GF-D8 (cell line): ENCODE measurements at regions not wholly inside any gene's neighbourhood (a gene's known extent, or its start where the extent isn't known, plus 50 kb on each side); places are given as distances from the start of the nearest gene placed in this dataset.

Experiments
- DNase-seq: peaks from one replicate; lab custom pipeline; 2025; lab: John Stamatoyannopoulos, UW

- no peak for DNase-seq
Measured at GRCh38 chr11:112539741-112540140, 279.1 kb upstream of the PLET1 start.

GRCh38 chr11:112540261-112540660 lies 279.6 kb upstream of the PLET1 start:
- DNase-seq, result no peak

GRCh38 chr11:112541140-112542046 lies 280.7 kb upstream of the PLET1 start:
- DNase-seq, result no peak

DNA sequence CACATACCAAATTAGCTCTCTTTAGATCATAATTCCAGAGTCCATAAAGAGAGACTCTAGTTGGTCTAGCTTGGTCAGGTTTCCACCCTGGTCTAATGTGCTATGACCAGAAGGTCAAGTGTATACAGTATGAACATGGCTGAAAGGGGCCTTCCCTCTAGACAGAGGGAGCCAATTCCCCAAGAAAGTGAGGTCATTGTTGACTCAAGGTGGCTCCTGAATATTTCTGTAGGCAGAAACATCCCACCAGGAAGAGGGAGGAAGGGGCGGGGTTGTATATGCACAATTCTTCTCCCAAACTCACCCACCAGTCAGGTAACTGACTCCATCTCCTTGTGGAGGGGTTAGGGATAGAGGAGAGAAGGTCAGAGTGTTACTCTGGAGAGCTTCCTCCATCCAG lies 281.8 kb upstream of the PLET1 start:
- DNase-seq, result no peak

DNA sequence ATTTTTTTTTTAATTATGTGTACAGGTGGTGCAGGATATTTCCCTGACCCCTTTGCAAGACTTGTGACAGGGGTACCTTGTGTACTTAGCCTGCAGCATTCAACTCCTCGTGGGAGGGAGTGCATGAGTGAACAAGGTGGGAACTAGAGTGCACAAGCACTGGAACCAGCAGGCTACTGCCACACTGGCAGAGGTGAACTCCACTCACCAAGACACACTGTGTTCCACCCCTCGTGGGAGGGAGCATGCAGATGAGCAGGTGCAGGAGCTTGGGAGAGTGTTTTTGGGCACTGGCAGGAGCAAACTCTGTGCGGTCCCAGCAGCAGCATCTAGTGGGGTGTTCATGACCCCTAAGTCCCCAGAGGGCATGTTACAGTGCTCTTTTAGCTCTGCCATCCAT lies 282.7 kb upstream of the PLET1 start:
- no peak for DNase-seq

GRCh38 chr11:112548641-112549040 lies 288.0 kb upstream of the PLET1 start:
- DNase-seq, result no peak

DNA sequence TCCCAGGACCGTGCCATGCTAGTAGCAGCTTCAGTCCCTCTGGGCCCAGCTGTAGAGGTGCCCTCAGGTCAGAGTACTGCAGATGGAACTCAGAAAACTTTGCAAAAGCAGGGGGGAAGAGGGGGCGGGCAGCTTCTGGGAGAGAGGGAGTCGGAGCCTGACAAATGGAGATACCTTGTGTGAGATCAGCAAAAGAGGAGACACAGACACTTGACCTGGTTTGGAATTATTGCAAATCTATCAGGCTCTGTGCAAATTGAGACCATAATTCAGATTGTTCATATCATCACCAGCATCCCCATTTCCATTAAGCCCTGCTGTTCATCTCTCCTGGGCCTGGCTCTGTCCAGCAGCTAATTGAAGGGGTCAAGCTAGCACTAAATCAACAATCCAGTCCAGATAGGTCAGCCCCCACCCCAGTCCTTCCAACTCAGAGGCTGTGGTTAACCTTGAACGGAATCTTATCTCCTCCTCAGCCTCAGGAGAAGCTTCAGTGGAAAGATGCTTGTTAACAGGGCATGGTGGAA lies 292.6 kb upstream of the PLET1 start:
- DNase-seq, result no peak

DNA sequence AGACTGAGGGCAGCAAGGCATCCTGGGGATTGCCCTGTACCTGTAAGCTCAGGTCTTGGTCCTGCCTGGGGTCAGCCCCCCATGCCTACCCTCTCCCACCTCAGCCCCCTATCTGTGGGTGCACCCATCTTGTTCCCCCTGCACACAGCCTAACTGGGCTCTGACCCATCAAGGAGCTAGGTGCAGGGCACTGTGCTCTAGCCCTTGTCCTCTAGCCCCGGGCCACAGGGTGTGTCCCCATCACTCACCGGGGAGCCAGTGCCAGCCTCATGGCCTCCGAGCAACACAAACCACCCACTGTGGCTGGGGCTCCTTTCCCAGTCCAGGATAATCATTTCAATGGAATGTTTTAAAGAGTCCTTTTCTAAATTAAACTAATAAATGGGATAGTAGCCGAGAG lies 293.9 kb upstream of the PLET1 start:
- no peak for DNase-seq

DNA sequence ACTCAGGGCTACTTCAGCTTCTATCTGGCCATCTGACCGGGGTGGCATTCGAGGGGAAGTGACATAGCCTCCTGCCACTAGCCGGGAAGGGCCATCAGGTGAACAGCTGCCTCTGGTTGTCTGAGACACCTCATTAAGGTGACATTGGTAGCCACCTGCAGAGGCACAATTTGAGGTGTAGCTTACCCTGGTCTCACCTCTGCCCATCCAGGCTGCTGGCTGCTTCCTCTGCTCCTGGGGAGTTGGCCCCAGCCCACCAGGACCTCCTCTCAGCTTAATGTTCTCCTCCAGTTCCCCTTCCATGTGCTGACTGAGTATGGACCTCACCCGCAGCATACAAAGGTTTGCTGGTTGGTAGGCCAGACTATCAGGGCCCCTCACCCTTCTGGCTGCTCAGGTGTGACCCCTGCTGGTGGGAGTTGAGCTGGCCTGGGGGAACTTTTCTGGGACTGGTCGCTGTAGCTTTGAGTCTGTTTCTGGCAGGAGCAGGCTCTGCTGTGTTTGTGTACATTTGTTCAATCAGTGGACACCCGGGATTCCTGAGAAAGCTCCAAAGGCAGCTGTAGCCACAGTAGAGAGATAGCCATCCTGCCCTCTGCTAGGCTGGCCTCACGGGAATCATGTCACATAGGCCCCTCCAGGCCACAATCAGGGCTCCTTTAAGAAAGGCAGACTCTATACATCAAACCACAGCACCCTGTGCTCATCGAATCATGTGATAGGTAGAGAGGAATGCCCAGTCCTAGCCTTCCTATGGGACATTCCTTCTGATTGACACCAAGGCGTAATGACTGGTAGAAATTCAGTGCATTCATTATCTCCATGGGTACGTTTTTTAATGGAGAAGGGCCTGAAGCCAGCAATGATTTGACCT lies 295.1 kb upstream of the PLET1 start:
- DNase-seq, result no peak

GRCh38 chr11:112558691-112559090 lies 298.0 kb upstream of the PLET1 start:
- no peak for DNase-seq

- no peak for DNase-seq
Measured at GRCh38 chr11:112563808-112564207, 303.1 kb upstream of the PLET1 start.

DNA sequence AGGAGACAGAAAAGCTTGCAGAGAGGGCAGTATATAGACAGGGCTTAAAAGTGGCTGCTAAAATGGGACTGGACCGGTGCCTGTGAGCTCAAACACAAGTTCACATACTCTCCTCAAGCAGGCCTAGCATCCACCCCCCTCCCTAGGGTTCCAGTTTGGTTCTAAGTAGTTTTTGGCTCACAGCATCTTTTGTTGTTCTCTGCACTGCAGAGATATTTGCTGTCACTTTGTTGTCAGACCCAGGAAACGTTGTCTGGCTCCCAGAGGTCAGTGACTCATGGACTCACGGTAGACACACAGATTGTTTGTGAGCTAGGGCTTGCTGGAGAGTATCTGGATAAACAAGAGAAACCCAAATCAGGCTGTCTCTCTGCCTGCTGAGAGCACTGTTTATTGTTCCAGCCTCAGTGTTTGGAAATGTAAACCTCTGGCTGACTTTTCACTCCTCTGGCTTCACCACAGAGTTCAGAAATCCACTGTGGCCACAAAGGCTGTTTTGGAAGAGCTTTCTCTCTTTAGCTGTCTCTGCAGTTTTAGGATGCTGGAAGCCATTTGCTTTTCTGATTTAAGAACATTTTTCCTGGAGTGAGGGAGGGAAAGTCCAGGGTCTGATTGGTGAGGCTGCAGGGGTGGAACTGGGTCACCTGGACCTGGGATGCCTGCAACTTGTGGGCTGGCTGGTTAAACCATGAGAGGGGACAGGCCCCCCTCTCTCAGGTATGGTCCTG lies 303.7 kb upstream of the PLET1 start:
- no peak for DNase-seq

DNA sequence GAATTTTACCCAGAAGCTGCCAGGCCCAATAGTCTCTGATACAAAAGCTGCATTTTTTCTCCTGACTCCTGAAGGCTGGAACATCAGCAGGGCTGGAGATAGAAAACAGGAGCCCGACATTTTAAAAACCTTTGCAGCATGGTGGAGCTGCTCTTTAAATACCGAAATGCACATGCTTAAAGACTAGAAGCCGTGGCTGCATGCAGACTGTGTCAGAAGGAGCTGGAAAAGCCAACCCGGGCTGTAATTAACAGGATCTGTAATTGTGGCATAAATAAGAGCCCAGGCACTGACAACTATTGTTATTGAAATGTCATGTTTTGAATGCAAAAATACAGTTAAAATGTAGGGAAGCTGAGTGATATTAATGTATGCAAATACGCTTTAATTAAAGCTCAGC lies 304.9 kb upstream of the PLET1 start:
- no peak for DNase-seq

GRCh38 chr11:112566124-112566523 lies 305.5 kb upstream of the PLET1 start:
- no peak for DNase-seq

GRCh38 chr11:112570333-112570732 lies 309.7 kb upstream of the PLET1 start:
- no peak for DNase-seq

DNA sequence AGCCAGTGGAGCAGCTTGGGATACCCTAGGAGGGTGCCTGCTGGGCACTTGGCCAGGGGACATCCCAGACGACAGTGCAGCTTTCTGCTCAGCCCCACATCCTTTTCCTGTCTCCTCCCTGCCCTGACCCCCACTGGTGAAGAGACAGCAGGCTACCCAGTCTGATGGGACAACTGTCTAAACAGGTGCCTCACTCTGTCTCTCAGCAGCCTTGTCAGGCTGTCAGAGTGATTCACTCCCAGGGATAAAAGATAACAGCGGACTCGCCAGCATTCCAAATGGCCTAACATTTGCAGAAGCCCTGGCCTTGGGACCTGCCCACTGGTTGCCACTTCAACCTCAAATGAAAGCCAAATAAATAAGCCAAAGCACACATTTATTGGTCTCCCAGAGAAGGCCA lies 318.6 kb upstream of the PLET1 start:
- no peak for DNase-seq

DNA sequence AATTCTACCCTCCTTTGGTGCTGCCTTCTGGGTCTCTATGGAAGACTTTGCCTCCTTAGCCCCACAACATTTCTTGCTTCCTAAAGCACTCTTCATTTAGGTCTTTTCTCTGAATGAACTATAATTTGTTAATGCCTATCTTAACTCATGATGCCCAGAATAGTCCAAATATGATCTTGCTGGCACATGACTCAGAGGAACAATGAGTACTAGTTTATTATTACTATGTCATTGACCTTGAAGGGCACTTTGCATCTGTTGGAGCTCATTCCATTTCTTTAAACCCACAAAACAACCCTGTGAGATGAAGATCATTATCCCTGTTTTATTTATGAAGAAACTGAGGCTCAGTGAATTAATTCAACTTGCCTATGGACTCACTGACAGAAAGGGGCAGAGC lies 320.2 kb upstream of the PLET1 start:
- DNase-seq, result no peak

DNA sequence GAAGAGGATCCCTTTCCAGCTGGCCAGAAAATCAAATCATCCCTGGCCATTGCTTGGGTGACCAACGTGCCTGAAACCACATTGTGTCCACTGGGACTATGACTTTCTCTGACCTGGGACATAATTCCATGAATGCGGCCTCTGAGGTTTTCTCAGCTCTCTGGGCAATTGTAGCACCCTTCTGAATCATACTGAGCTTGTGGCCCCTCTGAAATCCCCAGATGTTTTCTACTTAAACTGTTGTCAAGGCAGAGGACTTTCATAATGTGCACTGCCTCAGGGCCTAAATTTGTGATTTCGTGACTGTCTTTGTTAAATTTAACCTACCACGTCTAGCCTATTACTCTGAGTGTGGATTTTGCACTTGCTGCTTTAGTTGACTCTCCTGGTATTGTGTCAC lies 321.1 kb upstream of the PLET1 start:
- DNase-seq, result no peak

- DNase-seq, result no peak
Measured at GRCh38 chr11:112582366-112582765, 321.7 kb upstream of the PLET1 start.

- DNase-seq, result no peak
Measured at GRCh38 chr11:112583261-112583893, 322.7 kb upstream of the PLET1 start.

DNA sequence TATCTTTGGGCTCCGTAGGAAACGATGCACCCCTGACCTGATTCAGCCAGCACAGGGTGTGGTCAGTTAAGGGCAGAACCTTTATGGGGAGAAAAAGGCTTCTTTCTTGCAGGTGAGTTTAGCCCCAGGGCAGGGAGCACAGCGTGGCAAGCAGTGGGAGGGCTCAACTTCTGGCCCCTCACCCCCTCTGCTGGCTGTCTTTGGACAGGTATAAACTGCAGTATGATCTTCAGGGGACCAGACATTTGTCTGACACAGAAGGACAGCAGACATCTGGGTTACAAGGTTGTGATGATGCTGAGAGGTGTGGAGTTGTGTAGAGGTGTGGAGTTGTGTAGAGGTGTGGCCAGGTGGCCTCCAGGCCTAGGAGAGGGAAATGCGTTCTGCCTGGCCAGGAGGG lies 324.0 kb upstream of the PLET1 start:
- DNase-seq, result no peak

GRCh38 chr11:112587664-112588063 lies 327.0 kb upstream of the PLET1 start:
- DNase-seq, result no peak
